ENCODE measurements at regions not wholly inside any gene's neighbourhood (a gene's known extent, or its start where the extent isn't known, plus 50 kb on each side); places are given as distances from the start of the nearest gene placed in this dataset.

- Histone ChIP-seq H3K9me3 (no peaks in the 10 kb centered on the region), H3K4me2 (no peak overlapping the region), H3K9ac (no peak overlapping the region), H4K20me1 (ENCODE audit: insufficient read depth) (no peaks in the 10 kb centered on the region), H3K9me2 (no peaks in the 10 kb centered on the region), H3K36me3 (replicated peaks in 1 of 2; ENCODE audit: control insufficient read depth in 1 of 2, insufficient read depth in 2 of 2, low read length in 1 of 2) (no peaks in the 10 kb centered on the region), H2AFZ (ENCODE audit: low read depth) (no peak overlapping the region), H3K4me3 (ENCODE audit: low read depth in 2 of 2, low read length in 1 of 2) (no peak overlapping the region), H3K4me1 (ENCODE audit: control insufficient read depth in 1 of 2, insufficient read depth in 2 of 2, low read depth in 1 of 2, low read length in 1 of 2) (no peaks in the 10 kb centered on the region), H3K27ac (ENCODE audit: low read depth in 2 of 2, low read length in 1 of 2) (no peak overlapping the region), H3K79me2 (ENCODE audit: insufficient read depth) (no peaks in the 10 kb centered on the region), H3K27me3 (ENCODE audit: insufficient read depth) (no peaks in the 10 kb centered on the region), H3F3A (replicated peaks; ENCODE audit: insufficient read depth) (no peaks in the 10 kb centered on the region)
- 74% methylated on average over 1 of the region's 1 CpG for WGBS (ENCODE audit: low lambda C conversion rate)
- TF ChIP-seq MXI1 (IDR thresholded peaks at IDR 0.05; ENCODE audit: low read depth, low read length) (no peak), USF1 (IDR thresholded peaks at IDR 0.05; ENCODE audit: borderline replicate concordance, low read depth) (no peak), FOXJ3 (CRISPR knock-in tag; IDR thresholded peaks at IDR 0.05) (no peak), RAD21 (IDR thresholded peaks at IDR 0.05; ENCODE audit: low read length) (no peak), RCOR1 (IDR thresholded peaks at IDR 0.05; ENCODE audit: low read length) (no peak), IRF3 (IDR thresholded peaks at IDR 0.05; ENCODE audit: low read depth, low read length) (no peak)
- DNase-seq = no peak
- POLR2A ChIA-PET = no interaction called here
- CTCF ChIA-PET = no interaction called here
Observed at GRCh38 chr3:152103257-152103656, 165.5 kb upstream of the MBNL1 start.

GRCh38 chr3:152104847-152105415, 163.8 kb upstream of the MBNL1 start:
- Histone ChIP-seq H2AFZ (ENCODE audit: low read depth) (no peak overlapping the region), H3K36me3 (replicated peaks in 1 of 2; ENCODE audit: control insufficient read depth in 1 of 2, insufficient read depth in 2 of 2, low read length in 1 of 2) (no peaks in the 10 kb centered on the region)
- CTCF ChIA-PET = no interaction called here

More at GRCh38 chr3:152104847-152105415, 163.8 kb upstream of the MBNL1 start:
- Histone ChIP-seq H3K79me2 (ENCODE audit: insufficient read depth) (no peaks in the 10 kb centered on the region), H3K27me3 (ENCODE audit: insufficient read depth) (no peaks in the 10 kb centered on the region), H3K4me1 (ENCODE audit: control insufficient read depth in 1 of 2, insufficient read depth in 2 of 2, low read depth in 1 of 2, low read length in 1 of 2) (no peaks in the 10 kb centered on the region), H3K9me3 (no peaks in the 10 kb centered on the region), H3F3A (replicated peaks; ENCODE audit: insufficient read depth) (peaks cover 3% of the 10 kb centered on the region), H3K9ac (no peak overlapping the region), H4K20me1 (ENCODE audit: insufficient read depth) (no peaks in the 10 kb centered on the region), H3K4me3 (ENCODE audit: low read depth in 2 of 2, low read length in 1 of 2) (no peak overlapping the region), H3K27ac (ENCODE audit: low read depth in 2 of 2, low read length in 1 of 2) (no peak overlapping the region), H3K9me2 (no peaks in the 10 kb centered on the region), H3K4me2 (no peak overlapping the region)
- TF ChIP-seq MEF2A (IDR thresholded peaks at IDR 0.05; ENCODE audit: borderline replicate concordance, low read depth) (no peak), PBX3 (IDR thresholded peaks at IDR 0.05) (no peak), USF1 (IDR thresholded peaks at IDR 0.05; ENCODE audit: borderline replicate concordance, low read depth) (no peak)
- POLR2A ChIA-PET = no interaction called here
- WGBS (ENCODE audit: low lambda C conversion rate) = 54% methylated on average over 3 of the region's 3 CpGs
- no peak for DNase-seq
